ENCODE measurements at regions not wholly inside any gene's neighbourhood (a gene's known extent, or its start where the extent isn't known, plus 50 kb on each side); places are given as distances from the start of the nearest gene placed in this dataset.

DNA sequence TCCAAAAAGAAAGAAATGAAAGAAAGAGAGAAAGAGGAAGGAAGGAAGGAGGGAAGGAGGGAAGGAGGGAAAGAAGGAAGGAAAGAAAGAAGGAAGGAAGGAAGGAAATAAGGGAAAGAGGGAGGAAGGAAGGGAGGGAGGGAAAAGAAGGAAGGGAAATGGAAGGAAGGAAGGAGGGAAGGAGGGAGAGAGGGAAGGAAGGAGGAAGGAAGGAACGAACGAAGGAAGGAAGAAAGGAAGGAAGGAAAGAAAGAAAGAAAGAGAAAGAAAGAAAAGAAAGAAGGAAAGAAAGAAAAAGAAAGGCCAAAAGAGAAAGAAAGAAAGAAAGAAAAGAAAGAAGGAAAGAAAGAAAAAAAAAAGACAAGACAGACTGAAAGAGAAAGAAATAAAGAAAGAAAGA is 263.9 kb upstream of the ATP10B start:
- no peak for DNase-seq

DNA sequence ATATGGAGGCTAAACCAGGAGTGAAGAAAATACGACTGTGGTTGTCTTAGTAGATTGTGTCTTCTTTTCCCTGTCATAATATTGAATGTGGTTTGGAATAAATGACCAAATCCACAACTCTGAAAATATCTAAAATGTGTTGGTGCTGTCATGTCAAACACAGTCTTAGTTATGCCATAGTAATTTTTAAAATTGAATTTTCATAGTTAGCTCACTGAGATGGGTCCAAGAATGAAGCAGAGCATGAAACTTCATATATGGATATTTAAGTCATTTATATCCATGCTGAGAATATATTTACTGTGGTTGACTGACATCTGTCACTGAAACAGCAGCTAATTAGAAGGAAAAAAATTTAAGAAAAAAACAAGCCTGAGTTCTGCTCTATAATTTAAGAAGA is 260.4 kb upstream of the ATP10B start:
- no peak for DNase-seq

DNA sequence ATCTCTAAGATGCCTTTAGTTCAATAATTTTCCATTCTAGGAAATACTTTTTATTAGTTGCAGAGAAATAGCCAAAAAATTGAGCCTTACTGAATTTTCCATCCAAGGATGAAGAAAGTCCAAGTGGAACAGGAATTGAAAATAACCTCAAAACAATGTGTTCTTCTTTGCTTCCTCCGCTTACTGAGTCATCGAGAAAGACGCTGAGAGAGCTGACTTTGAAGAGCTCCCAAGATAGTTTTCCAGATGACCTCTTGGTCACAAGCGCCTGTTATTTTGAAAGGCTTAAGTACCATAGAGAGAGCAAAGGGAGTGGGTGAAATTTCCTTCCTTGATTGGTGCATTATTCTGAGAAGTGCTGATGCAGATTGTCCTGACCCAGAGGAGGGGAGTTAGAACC is 253.5 kb upstream of the ATP10B start:
- DNase-seq = peak; percentile 48 to 79 (median 60)

DNA sequence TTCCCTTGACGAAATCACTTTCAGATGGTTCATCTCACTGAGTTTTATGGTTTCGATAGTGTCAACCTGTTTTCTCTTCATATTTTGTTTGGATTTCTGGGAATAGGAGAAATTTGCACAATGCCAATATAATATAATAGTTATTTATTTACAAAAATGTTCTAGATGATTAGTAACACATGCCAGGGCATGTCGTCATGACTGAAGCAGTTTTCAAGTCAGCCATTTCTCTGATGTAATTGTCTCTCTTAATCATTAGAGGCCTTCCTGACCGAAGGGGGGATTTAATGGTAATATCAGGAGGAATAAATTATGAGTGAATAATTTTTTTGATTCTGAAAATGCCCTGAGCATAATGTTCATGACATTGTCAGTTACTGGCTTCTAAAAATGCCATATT is 246.5 kb upstream of the ATP10B start:
- no peak for DNase-seq

DNA sequence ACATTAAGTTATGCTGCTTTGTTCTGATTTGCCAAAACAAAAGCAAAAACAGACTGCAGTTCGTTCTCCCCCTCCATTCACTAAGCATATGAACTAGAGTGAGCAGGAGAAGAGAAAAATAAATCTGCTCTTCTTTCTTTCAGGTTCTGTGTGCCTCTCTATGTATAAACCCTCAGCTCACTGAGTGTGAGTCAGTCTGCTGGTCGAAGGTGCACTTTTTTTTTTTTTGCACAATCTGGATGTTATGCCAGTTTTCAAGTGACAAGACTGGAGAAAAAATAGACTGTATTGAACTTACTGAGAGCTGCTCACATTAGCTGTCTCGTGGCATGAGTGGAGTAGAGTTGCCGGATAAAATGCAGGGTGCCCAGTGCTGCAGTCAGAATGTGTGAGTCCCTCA is 244.6 kb upstream of the ATP10B start:
- no peak for DNase-seq

DNA sequence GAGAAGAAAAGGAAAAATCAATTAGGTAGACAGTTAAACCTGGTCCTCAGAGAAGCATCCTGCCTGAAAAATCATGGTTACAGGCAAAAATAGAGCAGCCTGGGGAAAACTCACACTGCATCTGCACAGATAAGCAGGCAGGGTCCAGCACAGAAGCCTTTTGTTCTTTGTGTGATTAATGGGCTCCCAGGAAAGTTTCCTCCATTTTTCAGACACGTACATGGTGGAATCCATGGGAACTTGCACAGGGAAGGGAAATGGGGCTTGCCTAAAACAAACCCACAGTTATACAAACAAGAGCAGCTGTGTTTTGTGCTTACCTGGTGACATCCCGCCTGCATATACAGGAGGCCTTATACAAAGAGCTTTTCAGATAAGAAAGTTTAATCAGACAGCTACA is 243.9 kb upstream of the ATP10B start:
- DNase-seq = no peak

DNA sequence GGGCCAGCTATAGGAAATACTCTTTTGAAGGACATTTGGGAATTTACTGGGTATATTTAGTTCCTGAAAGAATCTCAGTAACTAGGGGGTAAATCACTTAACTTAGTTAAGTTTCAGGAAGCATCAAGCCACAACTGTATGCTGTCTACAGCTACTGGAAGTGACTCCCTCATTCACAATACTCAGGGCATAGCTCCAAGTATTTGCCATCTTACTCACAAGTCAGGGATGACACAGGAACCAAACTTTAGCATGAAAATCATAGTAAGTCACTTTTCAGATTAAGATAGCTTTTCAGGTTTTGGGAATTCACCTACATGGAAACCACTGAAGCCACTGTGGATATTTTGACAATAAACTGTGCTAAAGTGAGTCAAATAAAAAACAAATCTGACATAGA is 242.4 kb upstream of the ATP10B start:
- no peak for DNase-seq

DNA sequence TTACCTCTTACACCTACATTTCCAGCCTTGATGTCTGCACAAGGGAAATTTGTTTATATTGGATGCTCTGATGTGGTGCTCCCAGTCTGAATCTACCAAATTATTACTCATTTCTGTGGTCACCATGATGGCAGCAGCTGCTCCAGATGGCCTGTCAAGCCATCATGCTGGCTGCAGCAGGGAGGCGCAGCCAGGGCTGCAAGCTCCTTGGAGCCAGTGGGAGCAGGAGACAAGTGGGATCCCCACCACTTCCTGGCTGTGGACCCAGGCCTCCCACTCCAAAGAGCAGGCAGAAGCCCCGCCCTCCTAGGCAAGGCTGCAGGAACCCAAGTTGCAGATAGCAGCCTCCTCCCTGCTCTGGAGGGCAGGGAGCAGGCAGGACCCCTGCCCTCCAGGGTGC is 241.1 kb upstream of the ATP10B start:
- no peak for DNase-seq

DNA sequence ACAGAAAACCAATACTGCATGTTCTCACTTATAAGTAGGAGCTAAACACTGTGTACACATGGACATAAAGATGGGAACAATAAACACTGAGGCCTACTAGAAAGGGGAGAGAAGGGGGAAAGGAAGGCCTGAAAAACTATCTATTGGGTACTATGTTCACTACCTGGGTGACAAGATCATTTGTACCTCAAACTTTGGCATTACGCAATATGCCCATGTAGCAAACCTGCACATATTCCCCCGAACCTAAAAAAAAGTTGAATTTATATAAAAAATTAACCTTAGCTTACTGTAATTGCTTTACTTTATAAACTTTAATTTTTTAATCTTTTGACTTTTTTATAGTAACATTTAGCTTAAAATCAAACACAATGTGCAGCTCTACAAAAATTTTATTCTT is 237.6 kb upstream of the ATP10B start:
- no peak for DNase-seq

DNA sequence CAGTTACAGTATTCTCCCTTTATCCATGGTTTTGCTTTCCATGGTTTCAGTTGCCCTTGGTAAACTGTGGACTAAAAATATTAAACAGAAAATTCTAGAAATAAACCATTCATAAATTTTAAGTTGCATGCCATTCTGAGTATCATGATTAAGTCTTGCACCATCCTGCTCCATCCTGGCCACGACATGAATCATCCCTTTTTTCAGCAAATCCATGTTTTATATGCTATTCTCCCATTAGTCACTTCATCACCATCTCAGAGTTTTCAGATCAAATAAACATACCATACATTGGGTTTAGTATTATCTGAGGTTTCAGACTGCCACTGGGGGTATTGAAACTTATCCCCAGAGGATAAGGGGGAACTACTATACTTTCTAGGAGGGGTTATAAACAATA is 234.4 kb upstream of the ATP10B start:
- DNase-seq = no peak

DNA sequence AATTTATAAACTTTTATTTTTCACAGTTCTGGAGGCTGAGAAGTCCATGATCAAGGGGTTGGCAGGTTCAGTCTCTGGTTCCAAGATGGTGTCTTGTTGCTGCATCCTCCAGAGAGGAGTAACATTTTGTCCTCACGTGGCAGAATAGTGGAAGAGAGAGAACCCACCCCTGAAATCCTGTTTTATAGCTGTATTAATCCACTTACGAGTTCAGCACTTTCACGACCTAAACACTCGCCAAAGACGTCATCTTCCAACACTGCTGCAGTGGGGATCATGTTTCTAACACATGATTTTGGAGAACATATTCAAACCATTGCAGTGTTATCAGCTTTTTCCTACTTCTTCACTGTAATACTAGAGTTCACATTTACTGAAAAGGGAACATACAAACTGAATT is 233.0 kb upstream of the ATP10B start:
- no peak for DNase-seq

DNA sequence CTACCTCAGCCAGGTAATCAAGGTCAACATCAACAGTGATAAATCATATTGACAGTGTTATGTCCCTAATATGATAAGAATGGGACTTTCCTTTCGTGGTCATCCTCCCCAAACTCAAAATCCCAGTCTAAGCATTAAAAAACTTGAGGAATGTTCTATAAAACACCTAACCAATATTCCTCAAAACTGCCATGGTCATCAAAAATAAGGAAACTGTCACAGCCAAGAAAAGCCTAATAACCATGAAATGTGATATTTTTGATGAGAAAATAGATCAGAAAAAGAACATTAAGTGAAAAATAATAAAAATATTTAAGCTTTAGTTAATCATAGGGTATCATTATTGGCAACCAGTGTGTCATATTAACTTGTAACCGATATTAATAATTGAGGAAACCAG is 232.1 kb upstream of the ATP10B start:
- no peak for DNase-seq

DNA sequence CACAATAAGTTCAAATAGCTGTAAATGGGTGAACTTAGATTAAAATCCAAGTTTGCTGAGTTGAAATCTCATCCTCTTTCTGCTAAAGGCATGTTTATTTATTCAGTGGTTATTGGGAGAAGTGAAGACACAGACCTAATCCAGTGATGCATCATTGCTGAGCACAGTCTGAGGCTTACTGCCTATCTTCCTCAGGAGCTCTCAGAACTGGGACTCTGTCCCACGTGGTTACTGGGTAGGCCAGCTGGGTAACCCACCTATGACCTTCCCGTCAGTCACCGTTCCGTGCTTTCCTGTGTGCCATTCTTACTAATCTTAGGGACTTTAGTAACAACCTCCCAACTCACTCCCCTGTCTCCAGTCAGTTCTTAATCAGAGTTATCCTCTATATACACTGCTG is 226.8 kb upstream of the ATP10B start:
- DNase-seq = no peak

DNA sequence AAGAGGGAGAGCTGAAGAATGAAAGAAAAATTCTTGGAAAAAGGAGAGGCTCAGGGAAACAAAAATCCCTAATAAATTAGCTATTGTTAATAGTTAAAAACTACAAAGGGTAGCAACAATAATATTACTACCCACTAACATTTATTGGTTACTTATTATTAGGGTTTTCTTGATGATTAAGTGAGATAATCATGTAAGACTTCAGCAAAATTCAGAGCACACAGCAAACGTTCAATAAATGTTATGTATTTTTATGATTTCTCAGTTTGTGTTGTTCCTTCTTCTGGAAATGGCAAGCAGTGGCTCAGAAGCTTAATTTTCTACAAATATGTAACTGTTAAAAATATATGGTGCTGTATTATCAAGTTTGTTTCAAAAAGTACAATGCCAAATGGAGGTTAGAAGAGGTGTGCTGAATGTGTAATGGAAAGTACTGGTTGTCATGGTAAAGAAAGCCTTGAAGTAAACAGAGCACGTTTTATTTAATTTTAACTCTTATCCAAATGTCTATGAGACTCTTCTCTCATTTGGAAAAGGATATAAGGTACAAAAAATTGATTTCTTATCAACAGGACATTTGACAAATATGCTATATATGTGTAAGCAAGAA is 226.0 kb upstream of the ATP10B start:
- no peak for DNase-seq

DNA sequence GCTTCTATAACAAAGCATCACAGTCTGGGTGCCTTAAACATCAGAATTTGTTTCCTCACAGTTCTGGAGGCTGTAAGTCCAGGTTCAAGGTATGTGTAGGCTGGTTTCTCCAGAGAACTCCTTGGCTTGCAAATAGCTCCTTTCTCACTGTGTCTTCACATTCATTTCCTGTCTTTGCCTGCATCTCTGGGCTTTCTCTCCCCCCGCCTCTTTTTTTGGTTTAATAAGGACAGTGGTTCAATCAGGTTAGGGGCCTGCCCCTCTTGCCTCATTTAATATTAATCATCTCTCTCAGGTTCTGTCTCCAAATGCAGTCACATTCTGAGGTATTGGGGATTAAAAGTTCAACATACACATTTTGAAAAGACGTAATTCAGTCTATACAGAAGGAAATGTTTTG is 225.5 kb upstream of the ATP10B start:
- DNase-seq = no peak

DNA sequence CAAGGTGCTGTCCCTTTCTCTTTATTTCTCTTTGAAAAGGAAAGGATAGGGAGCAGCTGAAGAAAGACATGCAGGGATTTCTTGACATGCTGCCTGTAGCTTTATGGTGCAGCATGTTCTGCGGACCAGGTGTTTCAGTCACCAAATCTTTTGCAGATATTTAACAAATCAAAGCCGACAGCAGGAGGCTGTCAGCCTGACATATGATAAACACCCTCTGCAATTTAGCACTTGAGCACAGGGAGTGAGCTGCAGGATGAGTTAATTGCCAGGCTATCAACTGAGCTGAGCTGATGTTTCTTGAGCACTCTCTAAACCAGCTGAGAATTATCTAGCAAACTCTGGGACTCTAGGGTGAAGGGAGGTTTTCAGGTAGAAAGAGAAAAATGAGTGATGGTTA is 212.8 kb upstream of the ATP10B start:
- no peak for DNase-seq

DNA sequence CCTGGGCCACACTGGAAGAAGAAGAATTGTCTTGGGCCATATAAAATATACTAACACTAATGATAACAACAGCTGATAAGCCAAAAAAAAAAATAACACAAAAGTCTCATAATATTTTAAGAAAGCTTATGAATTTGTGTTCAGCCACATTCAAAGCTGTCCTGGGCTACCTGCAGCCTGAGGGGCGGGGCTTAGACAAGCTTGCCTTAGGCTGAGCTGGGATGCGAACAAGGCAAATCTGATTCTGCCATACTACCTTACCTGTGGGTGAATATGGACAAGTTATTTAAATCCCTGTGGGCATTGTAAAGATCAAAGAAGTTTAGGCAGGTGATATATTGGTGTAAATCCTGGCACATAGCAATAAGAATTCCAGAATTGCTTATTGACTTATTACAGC is 212.3 kb upstream of the ATP10B start:
- DNase-seq = no peak

DNA sequence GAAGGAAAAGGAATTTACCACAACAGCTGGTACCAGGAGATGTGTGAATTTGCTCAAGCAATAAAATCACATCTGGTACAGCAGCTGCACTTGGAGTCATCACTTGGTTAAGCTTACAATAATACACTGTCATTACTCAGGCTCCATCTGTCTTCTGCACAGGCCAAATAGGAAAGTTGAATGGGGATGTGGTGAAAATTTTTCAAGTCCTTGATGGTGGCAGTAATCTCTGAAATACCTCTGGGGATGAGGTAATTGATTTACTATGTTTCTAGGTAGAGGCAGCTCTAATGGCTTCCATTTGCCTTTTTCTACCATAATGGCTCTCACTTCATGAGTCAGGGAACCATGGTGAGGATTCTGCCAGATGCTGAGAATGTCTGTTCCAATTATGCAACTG is 206.8 kb upstream of the ATP10B start:
- no peak for DNase-seq

DNA sequence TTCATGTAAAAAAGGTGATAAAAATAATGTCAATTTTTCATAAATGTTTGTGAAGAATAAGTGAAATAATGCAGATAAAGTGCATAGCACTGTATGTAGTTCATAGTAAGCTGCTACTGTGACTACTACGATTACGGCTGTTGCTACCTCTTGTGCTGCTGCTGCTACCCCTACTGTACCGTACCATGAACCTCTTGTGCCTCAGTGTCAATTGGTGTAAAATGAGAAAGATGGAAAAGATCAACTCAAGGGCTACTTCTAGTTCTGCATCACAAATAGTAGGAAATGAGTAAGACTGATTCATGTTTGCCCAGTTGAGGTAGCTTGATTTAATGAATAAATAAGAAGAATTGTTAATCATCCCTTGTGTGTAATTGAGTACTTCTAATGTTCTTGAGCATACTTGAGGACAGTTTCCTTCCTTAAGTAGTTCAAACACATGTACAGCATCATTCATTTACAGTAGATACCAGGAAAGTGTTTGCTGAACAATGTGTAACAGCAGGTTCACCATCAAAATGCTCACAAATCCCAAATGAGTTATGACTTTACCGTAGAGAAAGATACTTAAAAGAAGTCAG is 200.0 kb upstream of the ATP10B start:
- no peak for DNase-seq

DNA sequence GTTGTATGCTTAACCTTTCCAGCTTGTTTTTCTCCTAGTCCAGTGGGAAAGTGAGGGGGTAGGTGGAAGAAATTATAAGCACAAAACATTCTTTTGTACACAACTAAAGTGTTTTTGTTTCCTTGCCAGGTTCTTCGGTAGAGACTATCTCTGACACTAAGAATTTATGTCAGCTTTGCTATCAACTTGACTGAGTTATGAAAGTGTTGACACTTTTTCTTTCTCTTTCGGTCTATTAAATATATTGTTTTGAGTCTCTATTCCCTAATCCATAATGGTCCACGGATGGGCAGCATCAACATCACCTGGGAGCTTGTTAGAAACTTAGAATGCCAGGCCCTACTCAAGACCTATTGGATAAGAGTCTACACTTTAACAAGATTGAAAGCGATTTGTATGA is 195.0 kb upstream of the ATP10B start:
- no peak for DNase-seq

DNA sequence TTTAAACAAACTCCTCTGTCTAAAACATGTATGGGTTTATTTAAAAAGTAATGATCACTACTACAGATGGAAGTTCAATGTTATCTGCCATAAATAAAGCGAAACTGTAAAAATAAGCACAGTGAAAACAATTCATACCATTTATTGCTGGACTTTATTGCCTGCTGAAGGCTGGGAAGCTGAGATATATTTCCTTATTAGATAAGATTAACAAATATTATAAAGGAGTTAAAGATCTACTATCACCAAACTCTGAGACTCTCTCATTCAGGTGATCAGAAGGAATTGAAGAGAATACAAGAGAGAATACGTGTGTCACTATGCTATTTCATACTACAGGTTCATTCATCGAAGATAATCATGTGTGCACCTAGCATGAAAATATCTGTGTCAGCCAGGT is 190.9 kb upstream of the ATP10B start:
- DNase-seq = no peak

DNA sequence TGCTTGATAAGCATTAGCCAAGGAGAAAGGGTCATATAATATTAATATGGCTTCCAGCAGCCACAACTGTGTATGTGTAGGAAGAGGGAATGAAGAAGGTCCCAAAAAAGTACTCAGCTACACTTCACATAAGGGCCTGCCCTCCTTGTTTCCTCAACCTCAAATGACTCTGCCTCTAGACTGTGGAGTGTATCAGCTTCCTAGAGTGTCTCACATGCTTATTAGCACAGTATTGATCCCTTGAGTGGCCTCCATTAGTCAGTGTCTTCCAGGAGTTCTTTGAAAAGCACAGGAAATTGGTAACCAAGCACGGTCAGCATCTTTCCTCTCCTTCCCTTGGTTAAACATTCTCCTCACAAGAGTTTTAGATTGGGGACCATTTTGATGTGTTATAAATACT is 190.4 kb upstream of the ATP10B start:
- DNase-seq = no peak

DNA sequence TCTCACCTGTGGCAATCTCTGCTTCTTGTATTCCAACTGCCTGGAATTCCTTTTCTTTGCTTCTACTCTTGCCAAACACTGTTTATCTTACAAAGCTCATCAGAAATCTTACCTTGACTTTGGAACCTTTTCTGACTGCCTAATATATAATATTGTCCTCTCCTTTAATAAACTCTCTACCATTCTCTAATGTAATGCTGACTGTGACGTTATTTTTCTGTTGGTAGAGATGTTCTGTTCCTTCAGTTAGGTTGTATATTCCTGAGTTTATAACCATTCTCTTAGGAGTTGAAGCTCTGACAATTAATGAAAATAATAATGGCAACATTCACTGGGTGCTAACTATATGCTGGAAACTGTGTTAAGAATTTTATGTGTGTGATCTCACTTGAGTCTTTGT is 188.8 kb upstream of the ATP10B start:
- DNase-seq = no peak

DNA sequence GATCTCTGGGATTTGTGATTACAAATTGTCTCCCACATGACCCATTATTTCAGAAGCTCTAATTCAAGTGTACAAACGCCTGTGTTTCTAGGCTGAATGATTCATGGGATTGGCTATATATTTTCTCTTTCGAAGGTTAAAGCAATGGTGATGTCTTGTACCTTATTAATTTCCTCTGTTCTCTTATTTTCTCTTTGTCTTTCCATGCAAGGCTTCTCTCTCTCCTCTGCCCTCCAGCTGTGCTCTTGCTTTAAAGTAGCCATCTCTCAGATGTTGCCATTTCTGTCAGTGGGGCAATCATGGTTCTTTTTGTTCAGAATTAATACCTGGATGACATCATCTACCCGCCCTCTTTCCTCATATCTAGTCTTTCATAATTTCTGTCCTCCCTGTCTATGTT is 184.3 kb upstream of the ATP10B start:
- DNase-seq = no peak

DNA sequence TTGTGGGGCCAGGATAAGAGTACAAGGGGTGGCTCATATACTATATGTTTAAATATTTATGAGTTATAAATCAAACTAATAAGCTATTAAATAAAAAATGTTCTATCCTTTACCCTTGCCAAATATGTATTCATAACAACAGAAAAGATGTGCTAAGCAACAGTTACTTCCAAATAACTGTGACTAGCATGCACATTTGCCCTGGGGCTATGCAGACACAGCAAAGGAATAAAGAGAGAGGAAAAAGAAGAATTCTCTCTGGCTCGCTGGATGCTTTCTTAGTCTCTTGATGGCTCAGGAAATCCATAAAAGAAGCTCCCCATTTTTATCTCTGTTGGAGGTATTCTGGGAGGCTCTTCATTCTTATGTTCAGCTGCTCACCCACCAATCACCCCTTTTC is 182.4 kb upstream of the ATP10B start:
- DNase-seq = no peak

Data from suppressor macrophage (primary cell).